Tibial nerve (tissue), 4 donors: ENCODE measurements at regions not wholly inside any gene's neighbourhood (a gene's known extent, or its start where the extent isn't known, plus 50 kb on each side); places are given as distances from the start of the nearest gene placed in this dataset.

Source experiments
- EP300 ChIP-seq, 2 donors: sonication (generic); formaldehyde crosslinking; IDR thresholded peaks; one replicate each; pipeline ENCODE4 v1.6.1; 2017; ENCODE audit warnings: antibody characterized with exemption in 2 of 2, mild to moderate bottlenecking in 1 of 2
- POLR2A ChIP-seq, 2 donors: fragments of 450-650 bp; IDR thresholded peaks; one replicate each; pipeline ENCODE4 v1.6.1; 2017; ENCODE audit warnings: antibody characterized with exemption in 2 of 2, mild to moderate bottlenecking in 2 of 2, moderate library complexity in 2 of 2
- TF ChIP-seq, protein P1 (sequence below), 5 experiments: fragments of 200-600 bp in 3 of 5; fragments of 450-650 bp in 2 of 5; sonication (generic) in 3 of 5; IDR thresholded peaks; one replicate each; pipeline ENCODE4 v1.5.1; 2016 to 2019; ENCODE audit warnings: antibody characterized with exemption in 5 of 5, mild to moderate bottlenecking in 3 of 5, moderate library complexity in 2 of 5

DNA sequence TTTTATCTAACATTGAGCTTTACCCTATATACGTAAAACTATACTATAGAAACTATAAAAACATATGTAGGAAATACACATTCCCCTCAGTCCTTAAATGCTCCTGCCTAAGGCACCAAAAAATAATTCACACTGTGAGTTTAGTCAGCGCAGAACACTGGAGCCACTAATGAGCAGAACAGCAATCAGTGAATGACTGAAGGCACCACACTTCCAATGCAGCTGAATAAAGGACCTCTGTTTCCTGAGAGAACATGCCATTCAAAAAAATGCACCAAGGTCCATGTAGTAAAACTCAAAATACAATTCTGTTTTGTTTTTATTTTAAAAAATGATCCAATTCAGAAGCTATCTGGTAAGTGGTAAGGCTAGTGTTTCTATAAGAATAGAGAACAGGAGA is 1280.6 kb upstream of the NRXN1 start:
- TF ChIP-seq, protein P1, sequence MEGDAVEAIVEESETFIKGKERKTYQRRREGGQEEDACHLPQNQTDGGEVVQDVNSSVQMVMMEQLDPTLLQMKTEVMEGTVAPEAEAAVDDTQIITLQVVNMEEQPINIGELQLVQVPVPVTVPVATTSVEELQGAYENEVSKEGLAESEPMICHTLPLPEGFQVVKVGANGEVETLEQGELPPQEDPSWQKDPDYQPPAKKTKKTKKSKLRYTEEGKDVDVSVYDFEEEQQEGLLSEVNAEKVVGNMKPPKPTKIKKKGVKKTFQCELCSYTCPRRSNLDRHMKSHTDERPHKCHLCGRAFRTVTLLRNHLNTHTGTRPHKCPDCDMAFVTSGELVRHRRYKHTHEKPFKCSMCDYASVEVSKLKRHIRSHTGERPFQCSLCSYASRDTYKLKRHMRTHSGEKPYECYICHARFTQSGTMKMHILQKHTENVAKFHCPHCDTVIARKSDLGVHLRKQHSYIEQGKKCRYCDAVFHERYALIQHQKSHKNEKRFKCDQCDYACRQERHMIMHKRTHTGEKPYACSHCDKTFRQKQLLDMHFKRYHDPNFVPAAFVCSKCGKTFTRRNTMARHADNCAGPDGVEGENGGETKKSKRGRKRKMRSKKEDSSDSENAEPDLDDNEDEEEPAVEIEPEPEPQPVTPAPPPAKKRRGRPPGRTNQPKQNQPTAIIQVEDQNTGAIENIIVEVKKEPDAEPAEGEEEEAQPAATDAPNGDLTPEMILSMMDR (IDR thresholded peaks at IDR 0.05), result no peak
- TF ChIP-seq POLR2A (IDR thresholded peaks at IDR 0.05), result no peak
- TF ChIP-seq EP300 (IDR thresholded peaks at IDR 0.05), result no peak
